HEK293 (cell line): ENCODE measurements at regions not wholly inside any gene's neighbourhood (a gene's known extent, or its start where the extent isn't known, plus 50 kb on each side); places are given as distances from the start of the nearest gene placed in this dataset.

Source experiments
- CTCF ChIA-PET: fragments of 350-600 bp; formaldehyde crosslinking; extraction: SDS; loops from one replicate; lab custom pipeline; 2021; ENCODE audit warnings: antibody characterized with exemption; lab: Yijun Ruan, JAX
- POLR2A ChIA-PET: fragments of 300-600 bp; formaldehyde crosslinking; extraction: SDS; loops from one replicate; lab custom pipeline; 2020; ENCODE audit warnings: antibody characterized with exemption, inconsistent platforms; lab: Yijun Ruan, JAX
- H3K27ac ChIP-seq: fragments of 200-500 bp; sonication (Bioruptor generic); 2 replicates; pipeline ENCODE4 v1.5.1; 2014; ENCODE audit warnings: low read depth, low read length, control low read depth, inconsistent platforms; ENCODE audit errors: extremely low read depth
- H3K36me3 ChIP-seq, 2 experiments: fragments of 200-500 bp in 1 of 2; sonication (Bioruptor generic) in 1 of 2; 1 replicate in 1 of 2; 2 replicates in 1 of 2; pipeline ENCODE4 v1.5.1; 2014 to 2017; ENCODE audit warnings: inconsistent platforms in 2 of 2, low read length in 2 of 2; ENCODE audit not compliant: control insufficient read depth in 2 of 2, insufficient read depth in 1 of 2
- H3K4me1 ChIP-seq: fragments of 200-500 bp; sonication (Bioruptor generic); 2 replicates; pipeline ENCODE4 v1.5.1; 2014; ENCODE audit warnings: mild to moderate bottlenecking, low read length, inconsistent platforms; ENCODE audit not compliant: control insufficient read depth, insufficient read depth
- H3K4me3 ChIP-seq: 2 replicates; pipeline ENCODE4 v1.5.1; 2011; ENCODE audit warnings: low read depth, mild to moderate bottlenecking, control low read depth, low read length, moderate library complexity
- H3K9me3 ChIP-seq: fragments of 200-500 bp; sonication (Bioruptor generic); 2 replicates; pipeline ENCODE4 v1.5.1; 2014; ENCODE audit warnings: low read depth, low read length, inconsistent platforms; ENCODE audit not compliant: control insufficient read depth, insufficient read depth
- KLF10 ChIP-seq: fragments of 450-650 bp; IDR thresholded peaks from 2 replicates; pipeline ENCODE4 v1.5.1; 2018; ENCODE audit warnings: missing biosample characterization, mild to moderate bottlenecking, missing genetic modification characterization
- KLF17 ChIP-seq: fragments of 450-650 bp; formaldehyde crosslinking; IDR thresholded peaks from 2 replicates; pipeline ENCODE4 v1.5.1; 2016; ENCODE audit warnings: missing biosample characterization, missing genetic modification characterization
- KLF9 ChIP-seq: fragments of 450-650 bp; formaldehyde crosslinking; IDR thresholded peaks from 2 replicates; pipeline ENCODE4 v1.5.1; 2016; ENCODE audit warnings: missing biosample characterization, missing genetic modification characterization, low read depth
- PRDM2 ChIP-seq: fragments of 450-650 bp; formaldehyde crosslinking; IDR thresholded peaks from 2 replicates; pipeline ENCODE4 v1.5.1; 2016; ENCODE audit warnings: missing biosample characterization, missing genetic modification characterization, borderline replicate concordance
- REPIN1 ChIP-seq: fragments of 450-650 bp; formaldehyde crosslinking; IDR thresholded peaks from 2 replicates; pipeline ENCODE4 v1.5.1; 2017; ENCODE audit warnings: missing biosample characterization, missing genetic modification characterization, low read depth
- SP7 ChIP-seq: fragments of 450-650 bp; formaldehyde crosslinking; IDR thresholded peaks from 2 replicates; pipeline ENCODE4 v1.5.1; 2016; ENCODE audit warnings: missing biosample characterization, missing genetic modification characterization
- WT1 ChIP-seq: fragments of 450-650 bp; formaldehyde crosslinking; IDR thresholded peaks from 2 replicates; pipeline ENCODE4 v1.5.1; 2016; ENCODE audit warnings: missing biosample characterization, missing genetic modification characterization
- ZBTB1 ChIP-seq: fragments of 450-650 bp; formaldehyde crosslinking; IDR thresholded peaks from 2 replicates; pipeline ENCODE4 v1.5.1; 2016; ENCODE audit warnings: missing biosample characterization, missing genetic modification characterization
- ZBTB49 ChIP-seq: fragments of 450-650 bp; formaldehyde crosslinking; IDR thresholded peaks from 2 replicates; pipeline ENCODE4 v1.5.1; 2016; ENCODE audit warnings: missing biosample characterization, missing genetic modification characterization, low read depth
- ZFP41 ChIP-seq: fragments of 450-650 bp; formaldehyde crosslinking; IDR thresholded peaks from 2 replicates; pipeline ENCODE4 v1.5.1; 2016; ENCODE audit warnings: missing biosample characterization, missing genetic modification characterization, borderline replicate concordance
- ZFP69B ChIP-seq: fragments of 450-650 bp; formaldehyde crosslinking; IDR thresholded peaks from 2 replicates; pipeline ENCODE4 v1.5.1; 2016; ENCODE audit warnings: missing biosample characterization, missing genetic modification characterization
- ZNF132 ChIP-seq: fragments of 450-650 bp; formaldehyde crosslinking; IDR thresholded peaks from 2 replicates; pipeline ENCODE4 v1.5.1; 2017; ENCODE audit warnings: missing biosample characterization, missing genetic modification characterization, borderline replicate concordance
- ZNF140 ChIP-seq: fragments of 450-650 bp; formaldehyde crosslinking; IDR thresholded peaks from 2 replicates; pipeline ENCODE4 v1.5.1; 2016; ENCODE audit warnings: missing biosample characterization, missing genetic modification characterization
- ZNF148 ChIP-seq: fragments of 450-650 bp; formaldehyde crosslinking; IDR thresholded peaks from 2 replicates; pipeline ENCODE4 v1.5.0; 2017; ENCODE audit warnings: missing biosample characterization, missing genetic modification characterization, borderline replicate concordance
- ZNF302 ChIP-seq: fragments of 450-650 bp; formaldehyde crosslinking; IDR thresholded peaks from 2 replicates; pipeline ENCODE4 v1.5.1; 2016; ENCODE audit warnings: missing biosample characterization, missing genetic modification characterization, low read depth
- ZNF366 ChIP-seq: fragments of 450-650 bp; formaldehyde crosslinking; conservative IDR thresholded peaks from 2 replicates; pipeline ENCODE4 v1.5.1; 2016; ENCODE audit warnings: missing biosample characterization, missing genetic modification characterization
- ZNF404 ChIP-seq: fragments of 450-650 bp; formaldehyde crosslinking; IDR thresholded peaks from 2 replicates; pipeline ENCODE4 v1.5.1; 2017; ENCODE audit warnings: missing biosample characterization, missing genetic modification characterization
- ZNF416 ChIP-seq: fragments of 450-650 bp; formaldehyde crosslinking; IDR thresholded peaks from 2 replicates; pipeline ENCODE4 v1.5.1; 2016; ENCODE audit warnings: missing biosample characterization, missing genetic modification characterization
- ZNF585B ChIP-seq: fragments of 450-650 bp; formaldehyde crosslinking; IDR thresholded peaks from 2 replicates; pipeline ENCODE4 v1.5.1; 2016; ENCODE audit warnings: missing biosample characterization, missing genetic modification characterization
- ZNF600 ChIP-seq: fragments of 450-650 bp; formaldehyde crosslinking; IDR thresholded peaks from 2 replicates; pipeline ENCODE4 v1.5.1; 2016; ENCODE audit warnings: missing biosample characterization, missing genetic modification characterization
- ZNF639 ChIP-seq: fragments of 450-650 bp; formaldehyde crosslinking; IDR thresholded peaks from 2 replicates; pipeline ENCODE4 v1.5.1; 2016; ENCODE audit warnings: missing biosample characterization, missing genetic modification characterization
- ZSCAN5A ChIP-seq: fragments of 450-650 bp; formaldehyde crosslinking; IDR thresholded peaks from 2 replicates; pipeline ENCODE4 v1.5.1; 2016; ENCODE audit warnings: missing biosample characterization, missing genetic modification characterization

GRCh38 chr5:143536364-143536763 is 132.9 kb upstream of the NR3C1 start:
- Histone ChIP-seq H3K36me3 (no peaks in the 10 kb centered on the region), H3K4me1 (no peaks in the 10 kb centered on the region), H3K4me3 (no peak overlapping the region), H3K9me3 (no peaks in the 10 kb centered on the region), H3K27ac (no peak overlapping the region)
- POLR2A ChIA-PET: no interaction called here
- CTCF ChIA-PET: interaction anchor here (0.7 kb wide), 1 partner anchor 23 kb away, joined by 3 read pairs; no protein-coding TSS in a partner anchor
- TF ChIP-seq ZBTB1 (tag by site-specific recombination) (no peak), SP7 (tag by site-specific recombination) (no peak), ZNF600 (tag by site-specific recombination) (no peak), ZNF140 (tag by site-specific recombination) (no peak), ZNF132 (tag by site-specific recombination) (no peak), ZNF416 (tag by site-specific recombination) (no peak), ZNF366 (tag by site-specific recombination) (no peak), ZNF404 (tag by site-specific recombination) (no peak), ZNF639 (tag by site-specific recombination) (no peak), ZFP41 (no peak), ZNF148 (tag by site-specific recombination) (no peak), REPIN1 (tag by site-specific recombination) (no peak), KLF17 (tag by site-specific recombination) (no peak), PRDM2 (tag by site-specific recombination) (no peak)

- CTCF ChIA-PET: interaction anchor here (0.7 kb wide), 1 partner anchor 108 kb away, joined by 4 read pairs; no protein-coding TSS in a partner anchor
- H3K36me3 ChIP-seq: no peaks in the 10 kb centered on the region
- H3K27ac ChIP-seq: no peak overlapping the region
- no peak overlapping the region for H3K4me3 ChIP-seq
- POLR2A ChIA-PET: no interaction called here
- H3K9me3 ChIP-seq: no peaks in the 10 kb centered on the region
- no peaks in the 10 kb centered on the region for H3K4me1 ChIP-seq
- no peak for TF ChIP-seq ZNF585B (tag by site-specific recombination)
- TF ChIP-seq WT1: no peak
- no peak for TF ChIP-seq ZFP69B (tag by site-specific recombination)
- no peak for TF ChIP-seq ZNF302
- no peak for TF ChIP-seq KLF9
- TF ChIP-seq ZBTB49 (tag by site-specific recombination): no peak
- TF ChIP-seq ZSCAN5A (tag by site-specific recombination): no peak
- TF ChIP-seq KLF10 (tag by site-specific recombination): no peak
Observed at GRCh38 chr5:143534761-143535154, 131.3 kb upstream of the NR3C1 start.
